HG02943 (cell line): ENCODE measurements at regions not wholly inside any gene's neighbourhood (a gene's known extent, or its start where the extent isn't known, plus 50 kb on each side); places are given as distances from the start of the nearest gene placed in this dataset.

Source experiments
- ATAC-seq: cut with Tn5 transposase; IDR thresholded peaks from one replicate; pipeline ENCODE4 v1.9.1; 2021; ENCODE audit warnings: mild to moderate bottlenecking, low read depth, moderate library complexity; ENCODE audit not compliant: unreplicated experiment

- no peak for ATAC-seq
Measured at GRCh38 chr2:150916467-150917396, 344.9 kb downstream of the RBM43 start.

GRCh38 chr2:150911766-150912280, 349.8 kb downstream of the RBM43 start:
- no peak for ATAC-seq

- ATAC-seq = no peak
Measured at GRCh38 chr2:150909613-150910012, 352.1 kb downstream of the RBM43 start.

- no peak for ATAC-seq
Measured at GRCh38 chr2:150909090-150909489, 352.6 kb downstream of the RBM43 start.

- ATAC-seq = no peak
Measured at GRCh38 chr2:150907466-150907865, 354.2 kb downstream of the RBM43 start.

GRCh38 chr2:150903461-150903860, 358.2 kb downstream of the RBM43 start:
- no peak for ATAC-seq

GRCh38 chr2:150903055-150903454, 358.6 kb downstream of the RBM43 start:
- no peak for ATAC-seq

- no peak for ATAC-seq
Measured at GRCh38 chr2:150900913-150901312, 360.8 kb downstream of the RBM43 start.

GRCh38 chr2:150895968-150896367, 365.7 kb downstream of the RBM43 start:
- no peak for ATAC-seq

GRCh38 chr2:150889141-150889540, 372.5 kb downstream of the RBM43 start:
- no peak for ATAC-seq

GRCh38 chr2:150888337-150888736, 373.3 kb downstream of the RBM43 start:
- no peak for ATAC-seq

GRCh38 chr2:150887926-150888325, 373.7 kb downstream of the RBM43 start:
- no peak for ATAC-seq

GRCh38 chr2:150885774-150886386, 375.8 kb downstream of the RBM43 start:
- ATAC-seq = no peak

GRCh38 chr2:150885236-150885635, 376.4 kb downstream of the RBM43 start:
- ATAC-seq = no peak

- no peak for ATAC-seq
Measured at GRCh38 chr2:150883613-150883895, 378.1 kb downstream of the RBM43 start.

- ATAC-seq = no peak
Measured at GRCh38 chr2:150882751-150883612, 378.7 kb downstream of the RBM43 start.

GRCh38 chr2:150880986-150881385, 380.7 kb downstream of the RBM43 start:
- ATAC-seq = no peak

GRCh38 chr2:150878356-150878755, 383.3 kb downstream of the RBM43 start:
- ATAC-seq = no peak

- ATAC-seq = no peak
Measured at GRCh38 chr2:150876251-150876950, 385.3 kb downstream of the RBM43 start.

GRCh38 chr2:150873396-150873772, 385.9 kb upstream of the RND3 start:
- no peak for ATAC-seq
